Ishikawa (cell line): ENCODE measurements at regions not wholly inside any gene's neighbourhood (a gene's known extent, or its start where the extent isn't known, plus 50 kb on each side); places are given as distances from the start of the nearest gene placed in this dataset.

Experiments used
- CEBPB ChIP-seq: IDR thresholded peaks from 2 replicates; pipeline ENCODE4 v1.6.1; 2012
- CREB1 ChIP-seq: IDR thresholded peaks from 2 replicates; pipeline ENCODE4 v1.6.1; 2012; ENCODE audit warnings: low read depth
- EGR1 ChIP-seq: IDR thresholded peaks from 2 replicates; pipeline ENCODE4 v1.6.1; 2012
- EP300 ChIP-seq: IDR thresholded peaks from 2 replicates; pipeline ENCODE4 v1.6.1; 2012; ENCODE audit warnings: borderline replicate concordance
- FOXM1 ChIP-seq: IDR thresholded peaks from 2 replicates; pipeline ENCODE4 v1.6.1; 2012; ENCODE audit warnings: low read depth, borderline replicate concordance
- RAD21 ChIP-seq: IDR thresholded peaks from 2 replicates; pipeline ENCODE4 v1.6.1; 2012; ENCODE audit warnings: low read depth
- TAF1 ChIP-seq: IDR thresholded peaks from 2 replicates; pipeline ENCODE4 v1.6.1; 2012; ENCODE audit warnings: low read depth, mild to moderate bottlenecking
- TCF12 ChIP-seq: IDR thresholded peaks from 2 replicates; pipeline ENCODE4 v1.6.1; 2012; ENCODE audit warnings: low read depth
- TEAD4 ChIP-seq: IDR thresholded peaks from 2 replicates; pipeline ENCODE4 v1.6.1; 2012
- USF1 ChIP-seq: IDR thresholded peaks from 2 replicates; pipeline ENCODE4 v1.6.1; 2012
- YY1 ChIP-seq: IDR thresholded peaks from 2 replicates; pipeline ENCODE4 v1.6.1; 2012; ENCODE audit warnings: low read depth
- ZBTB7A ChIP-seq: IDR thresholded peaks from 2 replicates; pipeline ENCODE4 v1.6.1; 2012; ENCODE audit warnings: low read depth
- TF ChIP-seq, protein P1 (sequence below): IDR thresholded peaks from 2 replicates; pipeline ENCODE4 v1.6.1; 2012
- TF ChIP-seq, protein P2 (sequence below): IDR thresholded peaks from 2 replicates; pipeline ENCODE4 v1.6.1; 2012; ENCODE audit warnings: low read depth, mild to moderate bottlenecking

- TF ChIP-seq RAD21 (no peak), EP300 (no peak), CEBPB (no peak), CREB1 (no peak), TEAD4 (no peak), USF1 (no peak), ZBTB7A (no peak), TAF1 (no peak), YY1 (no peak), EGR1 (no peak), FOXM1 (no peak), TCF12 (no peak)
- TF ChIP-seq, protein P1, sequence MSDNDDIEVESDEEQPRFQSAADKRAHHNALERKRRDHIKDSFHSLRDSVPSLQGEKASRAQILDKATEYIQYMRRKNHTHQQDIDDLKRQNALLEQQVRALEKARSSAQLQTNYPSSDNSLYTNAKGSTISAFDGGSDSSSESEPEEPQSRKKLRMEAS: no peak
- TF ChIP-seq, protein P2, sequence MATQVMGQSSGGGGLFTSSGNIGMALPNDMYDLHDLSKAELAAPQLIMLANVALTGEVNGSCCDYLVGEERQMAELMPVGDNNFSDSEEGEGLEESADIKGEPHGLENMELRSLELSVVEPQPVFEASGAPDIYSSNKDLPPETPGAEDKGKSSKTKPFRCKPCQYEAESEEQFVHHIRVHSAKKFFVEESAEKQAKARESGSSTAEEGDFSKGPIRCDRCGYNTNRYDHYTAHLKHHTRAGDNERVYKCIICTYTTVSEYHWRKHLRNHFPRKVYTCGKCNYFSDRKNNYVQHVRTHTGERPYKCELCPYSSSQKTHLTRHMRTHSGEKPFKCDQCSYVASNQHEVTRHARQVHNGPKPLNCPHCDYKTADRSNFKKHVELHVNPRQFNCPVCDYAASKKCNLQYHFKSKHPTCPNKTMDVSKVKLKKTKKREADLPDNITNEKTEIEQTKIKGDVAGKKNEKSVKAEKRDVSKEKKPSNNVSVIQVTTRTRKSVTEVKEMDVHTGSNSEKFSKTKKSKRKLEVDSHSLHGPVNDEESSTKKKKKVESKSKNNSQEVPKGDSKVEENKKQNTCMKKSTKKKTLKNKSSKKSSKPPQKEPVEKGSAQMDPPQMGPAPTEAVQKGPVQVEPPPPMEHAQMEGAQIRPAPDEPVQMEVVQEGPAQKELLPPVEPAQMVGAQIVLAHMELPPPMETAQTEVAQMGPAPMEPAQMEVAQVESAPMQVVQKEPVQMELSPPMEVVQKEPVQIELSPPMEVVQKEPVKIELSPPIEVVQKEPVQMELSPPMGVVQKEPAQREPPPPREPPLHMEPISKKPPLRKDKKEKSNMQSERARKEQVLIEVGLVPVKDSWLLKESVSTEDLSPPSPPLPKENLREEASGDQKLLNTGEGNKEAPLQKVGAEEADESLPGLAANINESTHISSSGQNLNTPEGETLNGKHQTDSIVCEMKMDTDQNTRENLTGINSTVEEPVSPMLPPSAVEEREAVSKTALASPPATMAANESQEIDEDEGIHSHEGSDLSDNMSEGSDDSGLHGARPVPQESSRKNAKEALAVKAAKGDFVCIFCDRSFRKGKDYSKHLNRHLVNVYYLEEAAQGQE: no peak
Observed at GRCh38 chr7:131721660-131722059, 165.2 kb upstream of the PODXL start.
